NT2/D1 (cell line): ENCODE measurements at regions not wholly inside any gene's neighbourhood (a gene's known extent, or its start where the extent isn't known, plus 50 kb on each side); places are given as distances from the start of the nearest gene placed in this dataset.

ENCODE experiments used
- SUZ12 ChIP-seq: IDR thresholded peaks from 2 replicates; pipeline ENCODE4 v1.6.1; 2011; ENCODE audit not compliant: insufficient read length, insufficient read depth; ENCODE audit errors: extremely low read depth
- YY1 ChIP-seq: IDR thresholded peaks from 2 replicates; pipeline ENCODE4 v1.6.1; 2011; ENCODE audit not compliant: insufficient read length, insufficient read depth
- ZNF274 ChIP-seq: IDR thresholded peaks from 2 replicates; pipeline ENCODE4 v1.6.1; 2011; ENCODE audit warnings: mild to moderate bottlenecking, low read depth, low read length

- TF ChIP-seq ZNF274 (no peak), YY1 (no peak), SUZ12 (no peak)
Measured at GRCh38 chr12:60182354-60182753, 586.5 kb downstream of the SLC16A7 start.
